ENCODE measurements at regions not wholly inside any gene's neighbourhood (a gene's known extent, or its start where the extent isn't known, plus 50 kb on each side); places are given as distances from the start of the nearest gene placed in this dataset.

GRCh38 chr21:35340273-35340672 is 291.2 kb upstream of the RUNX1 start:
- CTCF ChIA-PET: no interaction called here
- Mint-ChIP-seq H3K36me3 (ENCODE audit: low read depth) (peaks cover 1% of the 10 kb centered on the region), H3K4me3 (no peak overlapping the region), H3K27ac (no peak overlapping the region), H3K4me1 (ENCODE audit: low read depth) (peaks cover 28% of the 10 kb centered on the region), H3K9me3 (peaks cover 8% of the 10 kb centered on the region), H3K27me3 (peaks cover 4% of the 10 kb centered on the region)
- DNase-seq (no peak), ATAC-seq (no peak)
- TF ChIP-seq CTCF (IDR thresholded peaks at IDR 0.05): no peak
- POLR2A ChIA-PET: interaction anchor here (1.3 kb wide), 1 partner anchor 24 kb away, joined by 3 read pairs; no protein-coding TSS in a partner anchor
- intact Hi-C loops (cut with micrococcal nuclease): no loop called here

GRCh38 chr21:35338881-35339632 is 290.0 kb upstream of the RUNX1 start:
- POLR2A ChIA-PET: interaction anchor here (1.3 to 1.4 kb wide), 2 partner anchors 10 to 25 kb away, joined by 3 read pairs; no protein-coding TSS in a partner anchor
- DNase-seq (no peak), ATAC-seq (no peak)
- CTCF ChIA-PET: interaction anchor here (1.6 kb wide), 1 partner anchor 9 kb away, joined by 3 read pairs; no protein-coding TSS in a partner anchor
- intact Hi-C loops (cut with micrococcal nuclease): no loop called here
- peaks cover 8% of the 10 kb centered on the region for H3K9me3 Mint-ChIP-seq
- no peak overlapping the region for H3K4me3 Mint-ChIP-seq
- peaks cover 1% of the 10 kb centered on the region for H3K36me3 Mint-ChIP-seq (ENCODE audit: low read depth)
- peaks cover 28% of the 10 kb centered on the region for H3K4me1 Mint-ChIP-seq (ENCODE audit: low read depth)
- no peak for TF ChIP-seq CTCF (IDR thresholded peaks at IDR 0.05)
- no peak overlapping the region for H3K27ac Mint-ChIP-seq
- H3K27me3 Mint-ChIP-seq: peaks cover 6% of the 10 kb centered on the region

GRCh38 chr21:35338281-35338680 is 289.2 kb upstream of the RUNX1 start:
- ChIA-PET POLR2A (interaction anchor here (1.4 kb wide), 1 partner anchor 9 kb away, joined by 3 read pairs; no protein-coding TSS in a partner anchor), CTCF (interaction anchor here (1.6 kb wide), 1 partner anchor 8 kb away, joined by 3 read pairs; no protein-coding TSS in a partner anchor)
- intact Hi-C loops (cut with micrococcal nuclease): no loop called here
- H3K27ac Mint-ChIP-seq: no peak overlapping the region
- peaks cover 24% of the 10 kb centered on the region for H3K4me1 Mint-ChIP-seq (ENCODE audit: low read depth)
- peaks cover 6% of the 10 kb centered on the region for H3K27me3 Mint-ChIP-seq
- peaks cover 1% of the 10 kb centered on the region for H3K36me3 Mint-ChIP-seq (ENCODE audit: low read depth)
- no peak overlapping the region for H3K4me3 Mint-ChIP-seq
- DNase-seq (no peak), ATAC-seq (no peak)
- peaks cover 8% of the 10 kb centered on the region for H3K9me3 Mint-ChIP-seq
- TF ChIP-seq CTCF (IDR thresholded peaks at IDR 0.05): no peak

- H3K4me1 Mint-ChIP-seq (ENCODE audit: low read depth): peaks cover 17% of the 10 kb centered on the region
- peaks cover 1% of the 10 kb centered on the region for H3K36me3 Mint-ChIP-seq (ENCODE audit: low read depth)
- H3K4me3 Mint-ChIP-seq: no peak overlapping the region
- CTCF ChIA-PET: interaction anchor here (1.6 to 2.1 kb wide), 2 partner anchors 8 to 286 kb away, joined by 3 to 4 read pairs; no protein-coding TSS in a partner anchor
- POLR2A ChIA-PET: no interaction called here
- peaks cover 8% of the 10 kb centered on the region for H3K9me3 Mint-ChIP-seq
- no peak for TF ChIP-seq CTCF (IDR thresholded peaks at IDR 0.05)
- peaks cover 6% of the 10 kb centered on the region for H3K27me3 Mint-ChIP-seq
- no peak overlapping the region for H3K27ac Mint-ChIP-seq
- DNase-seq (no peak), ATAC-seq (no peak)
- intact Hi-C loops (cut with micrococcal nuclease): no loop called here
Measured at GRCh38 chr21:35337573-35337972, 288.5 kb upstream of the RUNX1 start.

- DNase-seq (no peak), ATAC-seq (no peak)
- H3K4me1 Mint-ChIP-seq (ENCODE audit: low read depth): peaks cover 12% of the 10 kb centered on the region
- ChIA-PET CTCF (interaction anchor here (2.1 kb wide), 1 partner anchor 285 kb away, joined by 4 read pairs; no protein-coding TSS in a partner anchor), POLR2A (no interaction called here)
- H3K9me3 Mint-ChIP-seq: peaks cover 8% of the 10 kb centered on the region
- TF ChIP-seq CTCF (IDR thresholded peaks at IDR 0.05): no peak
- peaks cover 6% of the 10 kb centered on the region for H3K27me3 Mint-ChIP-seq
- H3K27ac Mint-ChIP-seq: no peak overlapping the region
- H3K36me3 Mint-ChIP-seq (ENCODE audit: low read depth): peaks cover 1% of the 10 kb centered on the region
- intact Hi-C loops (cut with micrococcal nuclease): no loop called here
- H3K4me3 Mint-ChIP-seq: no peak overlapping the region
Measured at GRCh38 chr21:35336534-35336933, 287.4 kb upstream of the RUNX1 start.

Measured in activated CD8-positive, alpha-beta T cell treated with anti-CD3 and anti-CD28 coated beads for 36 hours (primary cell).